ENCODE measurements at regions not wholly inside any gene's neighbourhood (a gene's known extent, or its start where the extent isn't known, plus 50 kb on each side); places are given as distances from the start of the nearest gene placed in this dataset.
A peak's percentile ranks its signal among the peaks of the same experiment; 100 is the strongest.
"Not testable (repeated sequence)": the region's sequence is repeated elsewhere in the genome, so short reads cannot be mapped to it uniquely, and the experiment has no call there.

DNA sequence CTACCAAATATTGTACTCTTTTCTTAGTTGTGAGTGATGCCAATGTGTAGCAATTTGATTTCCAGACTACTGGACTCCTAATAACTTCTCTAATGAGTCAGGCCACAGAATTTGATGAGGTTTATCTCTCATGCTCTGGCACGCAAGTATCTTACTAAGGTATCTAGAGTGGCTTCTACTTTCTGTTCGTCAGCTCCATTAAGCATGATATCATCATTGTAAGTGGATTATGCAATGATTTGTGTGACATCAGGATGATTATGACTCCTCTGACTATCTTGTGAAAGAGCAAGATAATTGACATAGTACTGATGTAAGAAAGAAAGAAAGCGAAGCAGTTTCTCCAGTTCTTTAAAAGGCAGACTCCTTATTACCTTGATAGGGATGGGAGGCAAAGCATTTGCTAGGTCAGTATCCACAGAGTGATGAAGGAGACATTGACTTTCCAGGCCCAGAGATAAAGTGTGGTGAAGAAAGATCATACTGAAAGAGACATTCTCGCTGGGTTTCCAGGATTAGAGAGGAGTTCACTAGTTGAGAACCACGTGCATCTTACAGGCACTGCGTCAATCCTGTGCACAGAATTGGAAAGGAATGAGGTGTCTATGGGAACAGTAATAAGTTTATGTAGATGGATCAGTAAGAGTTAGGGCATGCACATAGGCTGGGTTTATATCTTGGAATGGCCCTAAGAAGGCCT is 161.9 kb upstream of the STK26 start:
- FAIRE-seq (no peak), DNase-seq (ENCODE audit: insufficient read length, low spot score) (no peak)
- no peak for TF ChIP-seq CTCF (IDR thresholded peaks at IDR 0.05; ENCODE audit: insufficient read depth, missing control alignments)

- FAIRE-seq (peak; percentile 41), DNase-seq (ENCODE audit: insufficient read length, low spot score) (no peak)
- no peak for TF ChIP-seq CTCF (IDR thresholded peaks at IDR 0.05; ENCODE audit: insufficient read depth, missing control alignments)
Observed at GRCh38 chrX:131862321-131862720, 160.8 kb upstream of the STK26 start.

DNA sequence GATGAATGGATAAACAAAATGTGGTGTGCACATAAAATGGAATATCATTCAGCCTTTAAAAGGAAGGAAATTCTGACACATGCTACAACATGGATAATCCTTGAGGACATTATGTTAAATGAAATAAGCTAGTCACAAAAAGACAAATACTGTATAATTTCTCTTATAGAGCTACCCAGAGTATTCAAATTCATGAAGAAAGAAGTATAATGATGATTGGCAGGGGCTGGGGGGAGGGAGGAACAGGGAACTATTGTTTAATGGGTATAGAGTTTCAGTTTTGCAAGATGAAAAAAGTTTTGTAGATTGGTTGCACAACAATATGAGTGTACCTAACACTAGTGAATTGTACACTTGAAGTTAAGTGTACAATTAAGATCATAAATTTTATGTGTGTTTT is 153.9 kb upstream of the STK26 start:
- FAIRE-seq = no peak
- TF ChIP-seq CTCF (IDR thresholded peaks at IDR 0.05; ENCODE audit: insufficient read depth, missing control alignments) = no peak
- no peak for DNase-seq (ENCODE audit: insufficient read length, low spot score)

DNA sequence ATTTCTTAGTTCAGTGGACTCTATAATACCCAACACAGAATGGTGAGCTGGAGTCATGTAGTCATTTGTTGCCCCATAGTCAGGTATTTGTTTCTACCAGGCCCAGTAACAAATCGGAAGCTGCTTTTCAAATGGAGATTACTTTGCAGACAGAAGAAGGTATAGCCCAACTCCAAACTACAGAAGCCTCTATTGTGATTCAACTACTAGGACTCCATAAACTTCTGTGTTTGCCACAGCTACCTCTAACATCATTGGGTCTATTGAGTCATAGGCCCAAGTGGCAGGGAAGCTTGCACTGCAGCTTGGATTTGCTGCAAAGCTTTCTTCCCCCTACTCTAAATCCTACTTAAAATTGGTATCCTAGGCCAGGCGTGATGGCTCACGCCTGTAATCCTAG is 148.8 kb upstream of the STK26 start:
- no peak for TF ChIP-seq CTCF (IDR thresholded peaks at IDR 0.05; ENCODE audit: insufficient read depth, missing control alignments)
- no peak for DNase-seq (ENCODE audit: insufficient read length, low spot score)
- FAIRE-seq = no peak

GRCh38 chrX:131875827-131876226 is 147.3 kb upstream of the STK26 start:
- not testable (repeated sequence) for DNase-seq (ENCODE audit: insufficient read length, low spot score); FAIRE-seq

DNA sequence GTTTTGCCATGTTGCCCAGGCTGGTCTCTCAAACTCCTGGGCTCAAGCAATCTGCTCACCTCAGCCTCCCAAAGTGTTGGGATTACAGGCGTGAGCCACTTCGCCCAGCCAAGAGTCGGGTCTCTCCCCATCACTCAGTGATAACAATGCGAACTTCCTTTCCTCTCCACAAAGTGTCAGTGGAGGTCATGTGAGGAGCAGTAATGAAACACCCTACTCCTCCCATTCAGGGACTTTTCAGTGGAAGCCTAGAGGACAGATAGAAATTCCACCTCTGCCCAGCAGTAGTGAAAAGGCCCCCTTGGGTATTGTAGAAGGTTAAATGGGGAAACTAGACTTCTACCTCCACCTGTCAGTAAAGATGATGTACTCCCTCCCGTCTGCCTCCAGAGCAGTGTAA is 141.9 kb upstream of the STK26 start:
- FAIRE-seq (no peak), DNase-seq (ENCODE audit: insufficient read length, low spot score) (no peak)
- TF ChIP-seq CTCF (IDR thresholded peaks at IDR 0.05; ENCODE audit: insufficient read depth, missing control alignments) = no peak

DNA sequence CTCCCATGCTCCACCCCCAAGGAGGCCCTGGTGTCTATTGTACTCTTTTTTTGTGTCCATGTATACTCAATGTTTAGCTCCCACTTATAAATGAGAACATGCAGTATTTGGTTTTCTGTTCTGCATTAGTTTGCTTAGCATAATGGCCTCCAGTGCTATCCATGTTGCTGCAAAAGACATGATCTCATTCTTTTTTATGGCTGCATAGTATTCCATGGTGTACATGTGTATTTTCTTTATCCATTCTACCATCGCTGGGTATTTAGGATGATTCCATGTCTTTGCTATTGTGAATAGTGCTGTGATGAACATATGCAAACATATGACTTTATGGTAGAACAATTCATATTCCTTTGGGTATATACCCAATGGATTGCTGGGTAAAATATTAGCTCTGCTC is 138.1 kb upstream of the STK26 start:
- not testable (repeated sequence) for DNase-seq (ENCODE audit: insufficient read length, low spot score); FAIRE-seq

GRCh38 chrX:131893857-131894256 is 129.2 kb upstream of the STK26 start:
- DNase-seq (ENCODE audit: insufficient read length, low spot score); FAIRE-seq: not testable (repeated sequence)

DNA sequence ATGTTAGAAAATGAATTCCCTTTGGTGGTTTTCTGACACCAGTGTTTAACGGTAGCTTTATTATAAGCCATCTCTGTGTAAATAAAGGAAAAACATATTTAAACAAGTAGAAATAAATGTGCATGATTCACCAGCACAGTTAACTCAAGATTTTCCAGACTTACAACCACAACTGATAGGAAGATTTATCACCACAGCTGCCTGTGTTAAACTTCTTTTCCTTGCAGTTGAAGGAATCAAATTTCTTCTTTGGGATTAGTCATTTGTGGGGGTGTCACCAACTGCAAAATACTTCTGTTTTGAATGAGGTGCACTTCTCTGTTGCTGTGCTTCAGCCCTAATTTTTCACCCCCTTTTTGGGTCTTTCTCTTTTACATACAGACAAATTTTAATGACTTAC is 128.1 kb upstream of the STK26 start:
- FAIRE-seq (no peak), DNase-seq (ENCODE audit: insufficient read length, low spot score) (no peak)
- TF ChIP-seq CTCF (IDR thresholded peaks at IDR 0.05; ENCODE audit: insufficient read depth, missing control alignments) = no peak
